GM21619 (cell line): ENCODE measurements at regions not wholly inside any gene's neighbourhood (a gene's known extent, or its start where the extent isn't known, plus 50 kb on each side); places are given as distances from the start of the nearest gene placed in this dataset.
"Not testable (repeated sequence)": the region's sequence is repeated elsewhere in the genome, so short reads cannot be mapped to it uniquely, and the experiment has no call there.

Experiments used
- ATAC-seq: cut with Tn5 transposase; IDR thresholded peaks from one replicate; pipeline ENCODE4 v1.9.1; 2021; ENCODE audit not compliant: unreplicated experiment

- ATAC-seq: peak; percentile 69
Measured at GRCh38 chr11:109043315-109043714, 378.4 kb downstream of the DDX10 start.

GRCh38 chr11:109046284-109046992, 375.6 kb upstream of the C11orf87 start:
- no peak for ATAC-seq

- ATAC-seq: no peak
Measured at GRCh38 chr11:109048098-109048497, 373.9 kb upstream of the C11orf87 start.

GRCh38 chr11:109051200-109051599, 370.8 kb upstream of the C11orf87 start:
- no peak for ATAC-seq

- ATAC-seq: no peak
Measured at GRCh38 chr11:109059402-109059801, 362.6 kb upstream of the C11orf87 start.

GRCh38 chr11:109061394-109061793, 360.6 kb upstream of the C11orf87 start:
- no peak for ATAC-seq

GRCh38 chr11:109062445-109062844, 359.5 kb upstream of the C11orf87 start:
- no peak for ATAC-seq

- no peak for ATAC-seq
Measured at GRCh38 chr11:109062871-109063270, 359.1 kb upstream of the C11orf87 start.

- not testable (repeated sequence) for ATAC-seq
Measured at GRCh38 chr11:109064618-109065311, 357.2 kb upstream of the C11orf87 start.

GRCh38 chr11:109071262-109071661, 350.7 kb upstream of the C11orf87 start:
- ATAC-seq: no peak

GRCh38 chr11:109071712-109072524, 350.1 kb upstream of the C11orf87 start:
- ATAC-seq: no peak

- no peak for ATAC-seq
Measured at GRCh38 chr11:109073032-109073822, 348.8 kb upstream of the C11orf87 start.

GRCh38 chr11:109075976-109076375, 346.0 kb upstream of the C11orf87 start:
- no peak for ATAC-seq

GRCh38 chr11:109076870-109077269, 345.1 kb upstream of the C11orf87 start:
- ATAC-seq: no peak

- no peak for ATAC-seq
Measured at GRCh38 chr11:109077291-109077920, 344.6 kb upstream of the C11orf87 start.

- ATAC-seq: no peak
Measured at GRCh38 chr11:109085708-109086373, 336.1 kb upstream of the C11orf87 start.

GRCh38 chr11:109086931-109087330, 335.1 kb upstream of the C11orf87 start:
- no peak for ATAC-seq

GRCh38 chr11:109088086-109088485, 333.9 kb upstream of the C11orf87 start:
- ATAC-seq: no peak

GRCh38 chr11:109089144-109089543, 332.8 kb upstream of the C11orf87 start:
- no peak for ATAC-seq

GRCh38 chr11:109093354-109093753, 328.6 kb upstream of the C11orf87 start:
- ATAC-seq: no peak
